IMR-90 (cell line): ENCODE measurements at regions not wholly inside any gene's neighbourhood (a gene's known extent, or its start where the extent isn't known, plus 50 kb on each side); places are given as distances from the start of the nearest gene placed in this dataset.

ENCODE experiments used
- ATAC-seq: fragments of 200-7000 bp; cut with Tn5 transposase; 2 replicates; pipeline ENCODE4 v1.9.1; 2020; ENCODE audit warnings: low read depth, mild to moderate bottlenecking, moderate library complexity
- BruUV-seq: library from RNA; stranded (reverse); fragments of 400-500 nt; replicated peaks from 2 replicates; lab custom pipeline; 2021; lab: Mats Ljungman, UMichigan
- CTCF ChIA-PET: fragments of 300-600 bp; formaldehyde crosslinking; extraction: SDS; loops from one replicate; lab custom pipeline; 2021; ENCODE audit warnings: antibody characterized with exemption; lab: Yijun Ruan, JAX
- POLR2A ChIA-PET: fragments of 300-600 bp; sonication (Branson Sonifier 250); formaldehyde crosslinking; loops from one replicate; lab custom pipeline; 2022; ENCODE audit warnings: antibody characterized with exemption; ENCODE audit not compliant: unreplicated experiment; lab: Charles Lee
- DNase-seq: peaks from one replicate; pipeline ENCODE4 v3.0.0; 2013
- H2AFZ ChIP-seq: replicated peaks from 2 replicates; pipeline ENCODE3; 2013; ENCODE audit warnings: low read length, mild to moderate bottlenecking; ENCODE audit not compliant: poor library complexity
- H2AK5ac ChIP-seq: 2 replicates; pipeline ENCODE4 v1.6.1; 2013; ENCODE audit warnings: low read depth, low read length, inconsistent platforms
- H2AK9ac ChIP-seq: replicated peaks from 2 replicates; pipeline ENCODE3; 2013; ENCODE audit warnings: mild to moderate bottlenecking, low read depth, low read length, moderate library complexity; ENCODE audit not compliant: poor library complexity
- H2BK120ac ChIP-seq: 2 replicates; pipeline ENCODE4 v1.6.1; 2013; ENCODE audit warnings: low read depth, low read length, inconsistent platforms
- H2BK15ac ChIP-seq: 3 replicates; pipeline ENCODE4 v1.6.1; 2013; ENCODE audit warnings: low read depth, low read length, inconsistent platforms
- H2BK20ac ChIP-seq: 2 replicates; pipeline ENCODE4 v1.6.1; 2013; ENCODE audit warnings: low read depth, mild to moderate bottlenecking, inconsistent platforms, low read length, moderate library complexity
- H2BK5ac ChIP-seq: 2 replicates; pipeline ENCODE4 v1.6.1; 2013; ENCODE audit warnings: mild to moderate bottlenecking, low read depth, low read length, inconsistent platforms; ENCODE audit not compliant: poor library complexity, severe bottlenecking
- H3K14ac ChIP-seq: replicated peaks from 2 replicates; pipeline ENCODE4 v1.6.1; 2013; ENCODE audit warnings: low read depth, low read length, inconsistent platforms
- H3K18ac ChIP-seq: 2 replicates; pipeline ENCODE4 v1.6.1; 2013; ENCODE audit warnings: low read depth, low read length, control low read depth
- H3K23ac ChIP-seq: 2 replicates; pipeline ENCODE4 v1.6.1; 2013; ENCODE audit warnings: low read depth, low read length, inconsistent platforms
- H3K27ac ChIP-seq: 2 replicates; pipeline ENCODE4 v1.5.1; 2013; ENCODE audit warnings: mild to moderate bottlenecking, control low read depth, low read length; ENCODE audit not compliant: insufficient read depth
- H3K27me3 ChIP-seq: 2 replicates; pipeline ENCODE4 v1.6.1; 2013; ENCODE audit warnings: low read length; ENCODE audit not compliant: control insufficient read depth, insufficient read depth
- H3K36me3 ChIP-seq: 2 replicates; pipeline ENCODE4 v1.6.1; 2013; ENCODE audit warnings: low read length, mixed read lengths; ENCODE audit not compliant: control insufficient read depth, insufficient read depth
- H3K4ac ChIP-seq: 2 replicates; pipeline ENCODE4 v1.6.1; 2013; ENCODE audit warnings: low read depth, low read length, inconsistent platforms
- H3K4me1 ChIP-seq: 2 replicates; pipeline ENCODE4 v1.6.1; 2013; ENCODE audit warnings: low read length, mixed read lengths; ENCODE audit not compliant: control insufficient read depth, insufficient read depth
- H3K4me2 ChIP-seq: 2 replicates; pipeline ENCODE4 v1.6.1; 2013; ENCODE audit warnings: low read depth, mild to moderate bottlenecking, control low read depth, low read length, moderate library complexity
- H3K4me3 ChIP-seq: 2 replicates; pipeline ENCODE4 v1.5.1; 2013; ENCODE audit warnings: low read depth, mild to moderate bottlenecking, control low read depth, low read length, moderate library complexity; ENCODE audit not compliant: insufficient read depth
- H3K56ac ChIP-seq: 2 replicates; pipeline ENCODE4 v1.6.1; 2013; ENCODE audit warnings: low read length, inconsistent platforms; ENCODE audit not compliant: insufficient read depth; ENCODE audit errors: extremely low read depth
- H3K79me1 ChIP-seq, 2 experiments: 2 replicates each; pipeline ENCODE4 v1.6.1; 2013; ENCODE audit warnings: low read length in 2 of 2, inconsistent platforms in 1 of 2, low read depth in 1 of 2
- H3K9ac ChIP-seq: 2 replicates; pipeline ENCODE4 v1.6.1; 2013; ENCODE audit warnings: low read depth, low read length, control low read depth
- H3K9me1 ChIP-seq: 2 replicates; pipeline ENCODE4 v1.6.1; 2013; ENCODE audit warnings: low read length, inconsistent platforms; ENCODE audit not compliant: insufficient read depth
- H3K9me3 ChIP-seq: 2 replicates; pipeline ENCODE4 v1.6.1; 2013; ENCODE audit warnings: low read length; ENCODE audit not compliant: control insufficient read depth, insufficient read depth
- H4K20me1 ChIP-seq: 2 replicates; pipeline ENCODE4 v1.6.1; 2013; ENCODE audit warnings: low read length, inconsistent platforms; ENCODE audit not compliant: insufficient read depth
- H4K5ac ChIP-seq: 2 replicates; pipeline ENCODE4 v1.6.1; 2013; ENCODE audit warnings: mild to moderate bottlenecking, low read depth, low read length, control low read depth
- H4K8ac ChIP-seq, 2 experiments: 2 replicates each; pipeline ENCODE4 v1.6.1; 2013; ENCODE audit warnings: low read depth in 2 of 2, low read length in 2 of 2, control low read depth in 1 of 2, inconsistent platforms in 1 of 2
- H4K91ac ChIP-seq: 2 replicates; pipeline ENCODE4 v1.6.1; 2013; ENCODE audit warnings: low read depth, low read length, inconsistent platforms; ENCODE audit not compliant: insufficient read depth
- BHLHE40 ChIP-seq: fragments of 150-350 bp; IDR thresholded peaks from 2 replicates; pipeline ENCODE4 v1.6.1; 2016; ENCODE audit warnings: mild to moderate bottlenecking, low read depth, low read length
- CEBPB ChIP-seq: IDR thresholded peaks from 2 replicates; pipeline ENCODE4 v1.6.1; 2012; ENCODE audit warnings: low read depth, low read length, improper control_type of control experiment
- CHD1 ChIP-seq: IDR thresholded peaks from 2 replicates; pipeline ENCODE4 v1.6.1; 2012; ENCODE audit warnings: low read depth, low read length, improper control_type of control experiment
- CTCF ChIP-seq: conservative IDR thresholded peaks from 2 replicates; pipeline ENCODE4 v1.5.1; 2012; ENCODE audit warnings: mild to moderate bottlenecking, low read depth, low read length, improper control_type of control experiment
- ELK1 ChIP-seq: fragments of 150-350 bp; IDR thresholded peaks from 2 replicates; pipeline ENCODE4 v1.6.1; 2016; ENCODE audit warnings: low read depth, mild to moderate bottlenecking, low read length, moderate library complexity, borderline replicate concordance
- FOS ChIP-seq: fragments of 150-350 bp; IDR thresholded peaks from 2 replicates; pipeline ENCODE4 v1.6.1; 2016; ENCODE audit warnings: low read depth, low read length
- MAFK ChIP-seq: IDR thresholded peaks from 2 replicates; pipeline ENCODE4 v1.6.1; 2012; ENCODE audit warnings: low read depth, low read length, improper control_type of control experiment
- MAZ ChIP-seq: IDR thresholded peaks from 2 replicates; pipeline ENCODE4 v1.6.1; 2012; ENCODE audit warnings: low read depth, mild to moderate bottlenecking, low read length, improper control_type of control experiment, moderate library complexity, borderline replicate concordance
- MXI1 ChIP-seq: IDR thresholded peaks from 2 replicates; pipeline ENCODE4 v1.6.1; 2012; ENCODE audit warnings: low read depth, mild to moderate bottlenecking, low read length, moderate library complexity, borderline replicate concordance
- NFE2L2 ChIP-seq: fragments of 150-350 bp; IDR thresholded peaks from 2 replicates; pipeline ENCODE4 v1.6.1; 2016; ENCODE audit warnings: low read depth, mild to moderate bottlenecking, low read length
- POLR2A ChIP-seq: IDR thresholded peaks from 2 replicates; pipeline ENCODE4 v1.6.1; 2012; ENCODE audit warnings: mild to moderate bottlenecking, low read depth, low read length
- RAD21 ChIP-seq: IDR thresholded peaks from 2 replicates; pipeline ENCODE4 v1.6.1; 2012; ENCODE audit warnings: low read length, improper control_type of control experiment
- RCOR1 ChIP-seq: IDR thresholded peaks from 2 replicates; pipeline ENCODE4 v1.6.1; 2012; ENCODE audit warnings: mild to moderate bottlenecking, low read length, improper control_type of control experiment; ENCODE audit not compliant: insufficient replicate concordance
- RFX5 ChIP-seq: IDR thresholded peaks from 2 replicates; pipeline ENCODE4 v1.8.0; 2012; ENCODE audit warnings: low read depth, mild to moderate bottlenecking, low read length, moderate library complexity
- SMC3 ChIP-seq: fragments of 150-350 bp; IDR thresholded peaks from 2 replicates; pipeline ENCODE4 v1.6.1; 2016; ENCODE audit warnings: low read depth, mild to moderate bottlenecking, antibody characterized with exemption, low read length, moderate library complexity
- USF2 ChIP-seq: fragments of 150-350 bp; IDR thresholded peaks from 2 replicates; pipeline ENCODE4 v1.6.1; 2017; ENCODE audit warnings: mild to moderate bottlenecking, antibody characterized with exemption, low read length, low read depth
- WGBS, 2 experiments: methylation state at CpG; one replicate each; pipeline versions ENCODE4 v1.1.5 to v1.1.7; 2013; ENCODE audit warnings: missing lambda C conversion rate in 2 of 2; ENCODE audit not compliant: insufficient read length in 1 of 2; ENCODE audit errors: extremely low coverage in 2 of 2; 5-methylcytosine and 5-hydroxymethylcytosine counted together
- dilution Hi-C: fragments of 300-500 bp; cut with HindIII; formaldehyde crosslinking; loops from one replicate; pipeline ENCODE4 v1.14.3; 2018; ENCODE audit warnings: low sequenced_read_pairs; ENCODE audit not compliant: unreplicated experiment
- in situ Hi-C: fragments of 300-500 bp; cut with MboI; formaldehyde crosslinking; loops from 3 replicates; pipeline ENCODE4 v1.14.3; 2019; ENCODE audit warnings: low sequenced_read_pairs, inconsistent platforms, mixed read lengths
- intact Hi-C: fragments of 100-400 bp; cut with micrococcal nuclease; formaldehyde crosslinking; loops from 2 replicates; pipeline ENCODE4 v1.10.0; 2022

- ATAC-seq: no peak
- no peak overlapping the region for H3K27ac ChIP-seq
- POLR2A ChIA-PET: no interaction called here
Measured at GRCh38 chr4:117873779-117874178, 160.5 kb upstream of the NDST3 start.

More at GRCh38 chr4:117873779-117874178, 160.5 kb upstream of the NDST3 start:
- no peaks in the 10 kb centered on the region for H3K9me1 ChIP-seq
- H3K27me3 ChIP-seq: no peaks in the 10 kb centered on the region
- no peak overlapping the region for H3K18ac ChIP-seq
- H3K4me1 ChIP-seq: no peaks in the 10 kb centered on the region
- H2AK9ac ChIP-seq: no peak overlapping the region
- H3K36me3 ChIP-seq: no peaks in the 10 kb centered on the region
- H3K4me2 ChIP-seq: no peak overlapping the region
- H3K4me3 ChIP-seq: no peak overlapping the region
- no CpG with 5 or more reads among the region's 2 CpGs for WGBS, 2 experiments
- H2BK15ac ChIP-seq: no peak overlapping the region
- intact Hi-C loops: no loop called here
- no peak overlapping the region for H2AFZ ChIP-seq
- H3K23ac ChIP-seq: no peak overlapping the region
- dilution Hi-C loops: no loop called here
- no peaks in the 10 kb centered on the region for H3K9me3 ChIP-seq
- H4K8ac ChIP-seq: no peak overlapping the region
- TF ChIP-seq ELK1: no peak
- no peak for TF ChIP-seq CHD1
- TF ChIP-seq MAFK: no peak
- no peak for TF ChIP-seq RCOR1
- no peak for TF ChIP-seq CTCF
- TF ChIP-seq RAD21: no peak
- TF ChIP-seq RFX5: no peak
- TF ChIP-seq CEBPB: no peak
- no peak for TF ChIP-seq MXI1
- no peak for TF ChIP-seq NFE2L2
- TF ChIP-seq BHLHE40: no peak
- no peak for TF ChIP-seq MAZ
- no peak for TF ChIP-seq POLR2A
- no peak for TF ChIP-seq SMC3
- TF ChIP-seq USF2: no peak
- no peak for TF ChIP-seq FOS
- no peak overlapping the region for H3K14ac ChIP-seq
- no peak overlapping the region for H3K56ac ChIP-seq
- H3K4ac ChIP-seq: no peak overlapping the region
- H4K91ac ChIP-seq: no peak overlapping the region
- H2BK5ac ChIP-seq: no peak overlapping the region
- no peaks in the 10 kb centered on the region for H3K79me1 ChIP-seq
- H4K5ac ChIP-seq: no peak overlapping the region
- no peak overlapping the region for H3K9ac ChIP-seq
- no peak for DNase-seq
- CTCF ChIA-PET: no interaction called here
- in situ Hi-C loops: no loop called here
- no peak overlapping the region for H2AK5ac ChIP-seq
- H4K20me1 ChIP-seq: no peaks in the 10 kb centered on the region
- no peak overlapping the region for H2BK20ac ChIP-seq
- no TSS peak for BruUV-seq
- H2BK120ac ChIP-seq: no peak overlapping the region
